Activated naive CD4-positive, alpha-beta T cell treated with anti-CD3 and anti-CD28 coated beads, Interleukin-2, amount 50 U/mL, for 72 hours (primary cell): ENCODE measurements at regions not wholly inside any gene's neighbourhood (a gene's known extent, or its start where the extent isn't known, plus 50 kb on each side); places are given as distances from the start of the nearest gene placed in this dataset.
A peak's percentile ranks its signal among the peaks of the same experiment; 100 is the strongest.
"Not testable (repeated sequence)": the region's sequence is repeated elsewhere in the genome, so short reads cannot be mapped to it uniquely, and the experiment has no call there.

Experiments used
- ATAC-seq, 2 donors: fragments of 150-1000 bp; cut with Tn5 transposase; 2 replicates each; pipeline ENCODE4 v1.10.0; 2021; ENCODE audit warnings: mild to moderate bottlenecking in 2 of 2, moderate library complexity in 2 of 2
- DNase-seq, 2 donors: peaks; one replicate each; pipeline ENCODE4 v3.0.0; 2021 to 2022; ENCODE audit warnings: low spot score in 2 of 2
- H3K27ac Mint-ChIP-seq, 2 donors: one replicate each; pipeline ENCODE4 v1.8.0; 2022; ENCODE audit warnings: mild to moderate bottlenecking in 2 of 2, mixed read lengths in 2 of 2
- H3K36me3 Mint-ChIP-seq, 2 donors: one replicate each; pipeline ENCODE4 v1.8.0; 2022; ENCODE audit warnings: mixed read lengths in 2 of 2
- H3K9me3 Mint-ChIP-seq, 2 donors: one replicate each; pipeline ENCODE4 v1.8.0; 2022; ENCODE audit warnings: mixed read lengths in 2 of 2

DNA sequence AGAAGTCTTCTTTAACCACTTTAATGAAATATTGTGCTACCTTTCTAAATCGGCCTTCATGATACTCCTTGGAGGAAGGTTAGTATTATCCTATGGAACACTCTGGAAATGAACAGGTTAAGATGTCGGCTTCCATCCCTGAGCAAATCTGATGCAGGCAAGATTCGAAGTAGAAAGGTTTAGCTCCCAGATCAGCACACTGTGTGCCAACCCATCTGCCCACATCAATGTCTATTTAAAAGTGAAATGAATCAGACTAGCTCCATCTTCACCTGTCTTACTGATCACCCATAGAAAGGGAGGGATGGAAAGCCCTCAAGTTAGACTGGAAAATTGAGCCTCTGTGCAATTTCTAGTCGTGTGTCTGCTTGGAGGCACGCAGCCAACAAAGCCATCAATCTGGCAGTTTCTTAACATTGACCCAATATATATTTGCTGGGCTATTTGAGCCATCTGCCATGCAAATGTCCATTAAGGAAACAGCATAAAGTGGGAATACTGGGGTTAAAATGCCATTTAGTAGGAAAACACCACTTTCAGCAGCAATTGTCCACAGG, 506.1 kb downstream of the RMST start:
- Mint-ChIP-seq H3K27ac (no peak overlapping the region), H3K9me3 (no peaks in the 10 kb centered on the region)

DNA sequence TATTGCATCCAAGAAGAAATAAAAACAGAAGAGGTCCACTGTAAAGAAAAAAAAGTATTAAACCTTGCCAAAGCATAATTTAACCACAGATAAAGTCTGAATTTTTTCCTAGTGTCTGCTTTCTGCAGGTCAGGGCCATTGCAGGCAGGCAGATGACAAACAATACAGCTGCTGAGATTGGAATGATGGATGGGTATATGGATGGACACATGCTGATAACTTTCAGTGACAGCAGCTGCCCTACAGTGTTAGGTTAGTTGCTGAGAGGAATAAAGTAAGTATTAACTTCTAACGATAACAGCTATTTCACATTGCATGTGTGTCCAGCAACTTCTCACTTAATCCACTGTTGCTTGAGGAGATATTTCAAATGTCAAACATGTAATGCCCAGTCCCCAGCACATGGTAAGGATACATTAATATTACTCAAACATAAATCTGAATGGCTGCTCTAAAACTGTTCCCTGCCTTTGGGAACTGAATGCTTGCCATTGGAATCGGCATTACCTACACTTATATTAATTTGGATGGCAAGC, 515.3 kb downstream of the RMST start:
- DNase-seq (no peak), ATAC-seq (no peak)
- H3K36me3 Mint-ChIP-seq = no peaks in the 10 kb centered on the region
- H3K9me3 Mint-ChIP-seq = peaks cover 0 to 4% of the 10 kb centered on the region in 2 donors
- no peak overlapping the region for H3K27ac Mint-ChIP-seq

More for the DNA sequence above, 506.1 kb downstream of the RMST start:
- DNase-seq (no peak), ATAC-seq (no peak)
- H3K36me3 Mint-ChIP-seq = no peaks in the 10 kb centered on the region

DNA sequence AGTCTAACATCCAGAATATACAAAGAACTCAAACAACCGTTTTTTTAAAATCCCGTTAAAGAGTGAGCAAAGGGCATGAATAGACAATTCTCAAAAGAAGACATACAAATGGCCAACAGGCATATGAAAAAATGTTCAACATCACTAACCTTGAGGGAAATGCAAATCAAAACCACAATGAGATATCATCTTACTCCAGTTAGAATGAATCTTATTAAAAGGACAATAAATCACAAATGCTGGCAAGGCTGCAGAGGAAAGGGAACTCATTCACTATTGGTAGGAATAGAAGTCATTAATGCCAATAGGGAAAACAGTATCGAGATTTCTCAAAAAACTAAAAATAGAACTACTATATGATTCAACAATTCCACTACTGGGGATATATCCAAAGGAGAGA, 520.1 kb downstream of the RMST start:
- ATAC-seq (no peak), DNase-seq (no peak)
- Mint-ChIP-seq H3K9me3 (peaks cover 0 to 4% of the 10 kb centered on the region in 2 donors), H3K27ac (no peak overlapping the region), H3K36me3 (no peaks in the 10 kb centered on the region)

DNA sequence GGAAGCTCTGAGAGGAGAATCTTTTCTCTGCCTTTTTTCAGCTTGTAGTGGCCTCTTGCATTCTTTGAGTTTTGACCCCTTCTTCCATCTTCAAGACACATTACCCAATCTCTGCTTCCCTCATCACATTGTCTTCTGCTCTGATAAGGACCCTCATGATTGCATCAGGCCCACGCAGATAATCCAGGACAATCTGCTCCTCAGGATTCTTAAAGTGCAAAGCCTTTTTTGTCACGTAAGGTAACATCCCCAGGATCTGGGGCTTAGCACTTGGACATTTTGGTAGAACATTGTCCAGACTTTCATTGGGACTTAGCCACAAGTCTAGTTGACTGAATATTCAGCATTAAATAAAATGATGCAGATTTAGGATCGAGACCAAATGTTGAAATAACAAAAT, 521.2 kb downstream of the RMST start:
- Mint-ChIP-seq H3K36me3 (no peaks in the 10 kb centered on the region), H3K9me3 (peaks cover 0 to 4% of the 10 kb centered on the region in 2 donors), H3K27ac (no peak overlapping the region)
- ATAC-seq (no peak), DNase-seq (no peak)

DNA sequence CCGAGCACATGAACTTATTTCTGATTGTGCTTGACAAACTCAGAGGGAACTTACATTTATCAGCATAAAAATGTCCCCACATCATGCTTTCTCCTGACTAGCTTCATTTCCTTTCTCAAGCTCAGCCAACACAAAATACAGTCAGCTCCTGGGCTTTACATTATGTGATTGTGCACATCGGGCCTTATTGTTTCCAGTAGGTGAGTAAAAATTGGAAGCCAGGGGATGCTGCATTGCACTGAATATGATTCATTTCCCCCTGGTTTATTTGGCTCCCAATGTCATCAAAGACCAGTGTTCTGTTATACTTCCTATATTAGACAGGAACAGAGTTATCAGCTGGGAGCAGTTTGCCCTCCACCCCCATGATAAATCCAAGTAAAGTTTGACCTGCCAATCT, 521.8 kb downstream of the RMST start:
- H3K9me3 Mint-ChIP-seq = peaks cover 0 to 4% of the 10 kb centered on the region in 2 donors
- ATAC-seq (no peak), DNase-seq (no peak)
- H3K36me3 Mint-ChIP-seq = no peaks in the 10 kb centered on the region
- H3K27ac Mint-ChIP-seq = no peak overlapping the region

DNA sequence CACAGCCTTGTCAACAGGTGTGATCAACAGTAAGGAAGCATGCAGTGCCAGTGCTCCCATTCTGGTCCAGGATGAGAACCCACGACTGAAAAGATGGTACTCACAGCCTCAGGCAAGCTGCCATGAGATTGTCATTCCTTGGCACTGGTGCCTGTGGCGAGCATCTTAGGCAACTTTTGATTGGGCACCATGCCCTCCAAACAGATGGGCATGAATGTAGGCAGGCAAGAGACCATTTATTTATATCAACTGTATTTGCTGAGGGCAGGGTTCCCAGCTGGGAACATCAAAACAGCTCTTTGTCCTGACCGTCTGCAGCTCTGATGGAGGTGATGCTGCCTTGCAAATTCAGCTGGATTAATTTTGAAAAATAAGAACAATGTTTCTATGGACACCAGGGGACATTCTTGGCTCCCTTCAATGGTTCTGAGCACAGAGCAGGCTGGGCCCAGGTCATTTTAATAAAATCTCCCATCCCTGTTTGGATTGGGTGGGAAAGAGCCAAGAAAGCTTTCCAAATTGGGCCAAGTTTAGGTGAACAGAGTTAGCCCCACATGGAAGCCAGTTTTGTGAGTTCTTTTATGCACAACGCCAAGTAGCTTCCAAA, 522.5 kb downstream of the RMST start:
- peaks cover 0 to 4% of the 10 kb centered on the region in 2 donors for H3K9me3 Mint-ChIP-seq
- no peaks in the 10 kb centered on the region for H3K36me3 Mint-ChIP-seq
- ATAC-seq = no peak
- DNase-seq = no peak
- H3K27ac Mint-ChIP-seq = no peak overlapping the region

DNA sequence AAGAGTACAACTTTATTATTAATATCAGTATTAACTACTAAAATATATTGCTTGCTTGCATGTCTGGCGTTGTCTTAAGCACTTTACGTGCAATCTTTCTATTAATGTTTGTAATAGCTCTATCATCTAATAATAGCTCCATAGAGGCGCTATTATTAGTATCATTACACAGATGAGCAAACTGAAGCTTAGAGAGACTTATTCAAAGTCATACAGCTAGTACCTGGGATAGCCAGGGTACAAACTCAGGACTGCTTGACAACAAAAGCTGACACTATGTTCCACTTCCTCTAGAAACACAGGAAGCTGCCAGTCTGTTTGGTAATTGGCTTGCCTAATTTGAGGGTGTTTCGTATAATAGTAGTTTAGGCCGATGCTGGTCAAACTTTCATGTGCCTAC, 523.2 kb downstream of the RMST start:
- DNase-seq (no peak), ATAC-seq (no peak)
- Mint-ChIP-seq H3K36me3 (no peaks in the 10 kb centered on the region), H3K9me3 (peaks cover 0 to 4% of the 10 kb centered on the region in 2 donors), H3K27ac (no peak overlapping the region)

DNA sequence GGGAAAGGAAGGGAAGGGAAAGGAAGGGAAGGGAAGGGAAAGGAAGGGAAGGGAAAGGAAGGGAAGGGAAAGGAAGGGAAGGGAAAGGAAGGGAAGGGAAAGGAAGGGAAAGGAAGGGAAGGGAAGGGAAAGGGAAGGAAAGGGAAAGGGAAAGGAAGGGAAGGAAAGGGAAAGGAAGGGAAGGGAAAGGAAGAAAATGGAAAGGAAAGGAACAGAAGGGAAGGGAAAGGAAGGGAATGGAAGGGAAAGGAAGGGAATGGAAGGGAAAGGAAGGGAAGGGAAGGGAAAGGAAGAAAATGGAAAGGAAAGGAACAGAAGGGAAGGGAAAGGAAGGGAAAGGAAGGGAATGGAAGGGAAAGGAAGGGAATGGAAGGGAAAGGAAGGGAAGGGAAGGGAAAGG, 526.0 kb downstream of the RMST start:
- not testable (repeated sequence) for ATAC-seq, DNase-seq, H3K27ac Mint-ChIP-seq, H3K36me3 Mint-ChIP-seq, H3K9me3 Mint-ChIP-seq

DNA sequence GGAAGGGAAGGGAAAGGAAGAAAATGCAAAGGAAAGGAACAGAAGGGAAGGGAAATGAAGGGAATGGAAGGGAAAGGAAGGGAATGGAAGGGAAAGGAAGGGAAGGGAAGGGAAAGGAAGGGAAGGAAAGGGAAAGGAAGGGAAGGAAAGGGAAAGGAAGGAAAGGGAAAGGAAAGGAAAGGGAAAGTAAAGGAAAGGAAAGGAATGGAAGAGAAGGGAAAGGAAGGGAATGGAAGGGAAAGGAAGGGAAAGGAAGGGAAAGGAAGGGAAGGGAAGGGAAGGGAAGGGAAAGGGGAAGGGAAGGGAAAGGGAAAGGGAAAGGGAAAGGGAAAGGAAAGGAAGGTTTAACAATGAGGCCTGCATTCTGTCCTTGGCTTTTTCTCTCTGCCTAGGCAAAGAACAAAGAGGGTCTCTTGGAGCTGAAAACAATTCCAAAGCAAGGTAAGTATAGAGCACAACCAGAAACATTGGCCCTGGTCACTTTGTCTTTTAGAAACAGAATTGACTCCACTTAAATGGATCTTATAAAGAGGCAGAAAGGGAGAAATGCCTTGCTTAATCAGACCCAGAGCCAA, 525.9 kb upstream of the TMPO start:
- ATAC-seq (no peak), DNase-seq (no peak)
- Mint-ChIP-seq H3K27ac (no peak overlapping the region), H3K36me3 (no peaks in the 10 kb centered on the region), H3K9me3 (peaks cover 3 to 5% of the 10 kb centered on the region in 2 donors)

DNA sequence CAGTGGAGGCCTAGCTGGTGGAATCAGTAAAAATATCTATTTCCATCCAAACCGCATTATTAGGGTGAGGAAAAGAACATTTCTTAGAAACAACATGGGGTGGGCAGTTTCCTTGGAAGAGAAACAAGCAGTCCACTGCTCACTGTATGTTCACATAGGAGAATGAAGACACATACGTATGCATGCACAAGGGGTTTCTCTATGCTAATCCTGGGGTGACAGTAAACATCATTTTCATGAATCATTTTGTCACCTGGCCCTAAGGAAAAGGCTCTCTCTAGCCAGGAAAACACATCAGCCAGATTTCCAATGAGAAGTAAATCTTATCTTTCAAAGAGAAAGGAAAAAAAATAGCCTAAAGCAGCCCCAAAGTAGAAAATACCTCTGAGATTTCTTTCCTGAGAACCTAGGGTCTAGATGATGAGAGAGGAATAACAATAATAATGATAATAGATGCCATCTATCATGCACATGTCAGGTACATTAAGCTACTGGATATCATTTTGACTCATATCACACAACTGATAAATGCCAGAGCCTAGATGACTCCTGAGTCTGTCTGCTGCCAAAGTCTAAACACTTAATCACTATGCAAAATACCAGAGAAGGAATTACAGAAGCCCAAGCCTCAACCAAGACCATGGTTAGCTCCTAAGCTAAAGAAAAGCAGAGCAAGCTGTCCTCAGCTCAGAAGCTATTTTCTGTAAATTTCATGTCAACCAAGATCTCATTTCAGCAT, 520.5 kb upstream of the TMPO start:
- Mint-ChIP-seq H3K27ac (no peak overlapping the region), H3K36me3 (no peaks in the 10 kb centered on the region)

DNA sequence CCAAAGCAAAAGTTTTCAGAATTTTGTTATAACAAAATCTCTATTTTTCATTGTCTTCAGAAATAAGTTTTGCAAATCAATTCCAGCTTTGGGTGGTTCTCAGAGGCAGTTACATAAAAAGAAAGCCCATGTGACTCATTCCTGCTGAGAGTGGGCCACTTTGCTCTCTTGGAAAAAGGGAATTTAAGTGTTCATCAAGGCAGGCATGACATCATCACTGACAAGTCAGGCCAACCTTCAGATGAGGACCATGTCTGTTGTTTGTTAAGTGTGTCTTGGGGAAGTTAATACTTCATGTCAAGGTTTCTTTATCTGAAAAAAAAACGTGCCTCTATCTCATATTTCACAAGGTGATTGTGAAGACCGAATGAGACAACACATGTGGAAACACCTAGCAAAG, 519.8 kb upstream of the TMPO start:
- ATAC-seq (no peak), DNase-seq (no peak)
- Mint-ChIP-seq H3K9me3 (peaks cover 3 to 5% of the 10 kb centered on the region in 2 donors), H3K36me3 (no peaks in the 10 kb centered on the region), H3K27ac (no peak overlapping the region)

More for the DNA sequence above, 520.5 kb upstream of the TMPO start:
- no peak for ATAC-seq
- peaks cover 3 to 5% of the 10 kb centered on the region in 2 donors for H3K9me3 Mint-ChIP-seq
- no peak for DNase-seq

DNA sequence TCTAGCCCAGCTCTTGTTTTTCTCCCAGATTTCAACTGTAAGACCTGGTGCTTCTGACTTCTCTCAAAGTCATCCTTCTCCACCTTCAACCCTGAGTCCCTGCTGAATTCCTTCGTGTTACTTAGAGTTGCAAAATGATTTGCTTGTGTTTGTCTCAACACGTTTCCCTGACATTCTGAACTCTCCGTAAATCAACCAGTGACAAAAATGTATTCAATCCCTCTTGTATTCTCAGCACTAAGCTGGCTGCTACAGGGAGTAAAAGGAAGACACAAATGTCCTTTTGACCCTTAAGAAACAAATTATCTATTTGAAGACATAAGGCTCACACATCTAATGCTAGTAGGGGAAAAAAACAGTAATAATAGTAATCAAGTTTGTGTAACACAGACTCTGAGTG, 514.0 kb upstream of the TMPO start:
- no peaks in the 10 kb centered on the region for H3K9me3 Mint-ChIP-seq
- ATAC-seq (no peak), DNase-seq (no peak)
- no peak overlapping the region for H3K27ac Mint-ChIP-seq
- no peaks in the 10 kb centered on the region for H3K36me3 Mint-ChIP-seq

DNA sequence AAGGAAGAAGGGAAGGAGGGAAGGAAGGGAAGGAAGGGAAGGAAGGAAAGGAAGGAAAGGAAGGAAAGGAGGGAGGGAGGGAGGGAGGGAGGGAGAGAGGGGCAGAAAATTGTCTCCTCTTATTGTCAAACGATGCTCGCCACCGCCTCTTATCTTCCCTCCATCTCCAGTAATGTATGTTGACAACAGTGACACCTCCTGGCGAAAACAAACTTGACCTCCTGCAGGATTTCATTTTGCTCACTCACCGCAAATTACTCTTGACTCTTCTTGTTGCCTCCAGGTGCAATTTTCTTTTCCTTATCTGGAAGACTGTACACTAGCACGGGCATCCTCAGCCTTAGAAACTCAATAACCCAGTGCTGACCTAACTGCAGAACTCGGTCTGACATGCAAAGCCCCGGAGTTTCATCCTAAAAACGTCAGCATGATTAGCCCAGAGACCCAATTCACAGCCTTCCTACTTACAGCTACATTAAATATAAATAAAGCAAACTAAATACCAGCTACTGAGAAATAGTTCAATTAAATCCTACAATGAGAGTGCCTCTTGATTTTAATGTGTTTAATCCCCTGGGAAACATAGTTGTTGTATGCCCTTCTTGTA, 512.4 kb upstream of the TMPO start:
- DNase-seq (peak in 1 of 2 donors; percentile 18), ATAC-seq (no peak)
- no peaks in the 10 kb centered on the region for H3K36me3 Mint-ChIP-seq
- H3K27ac Mint-ChIP-seq = no peak overlapping the region
- H3K9me3 Mint-ChIP-seq = no peaks in the 10 kb centered on the region

DNA sequence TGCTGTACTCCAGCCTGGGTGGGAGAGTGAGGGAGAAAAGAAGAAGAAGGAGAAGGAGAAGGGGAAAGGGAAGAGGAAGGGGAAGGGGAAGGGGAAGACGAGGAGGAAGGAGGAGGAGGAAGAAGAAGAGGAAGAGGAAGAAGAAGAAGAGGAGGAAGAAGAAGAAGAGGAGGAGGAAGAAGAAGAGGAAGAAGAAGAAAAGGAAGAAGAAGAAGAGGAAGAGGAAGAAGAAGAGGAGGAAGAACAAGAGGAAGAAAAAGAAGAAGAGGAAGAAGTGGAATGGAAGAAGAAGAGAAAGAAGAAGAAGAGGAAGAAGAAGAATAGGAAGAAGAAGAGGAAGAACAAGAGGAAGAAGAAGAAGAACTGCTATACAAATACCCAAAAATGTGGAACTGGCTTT, 507.4 kb upstream of the TMPO start:
- no peak overlapping the region for H3K27ac Mint-ChIP-seq

DNA sequence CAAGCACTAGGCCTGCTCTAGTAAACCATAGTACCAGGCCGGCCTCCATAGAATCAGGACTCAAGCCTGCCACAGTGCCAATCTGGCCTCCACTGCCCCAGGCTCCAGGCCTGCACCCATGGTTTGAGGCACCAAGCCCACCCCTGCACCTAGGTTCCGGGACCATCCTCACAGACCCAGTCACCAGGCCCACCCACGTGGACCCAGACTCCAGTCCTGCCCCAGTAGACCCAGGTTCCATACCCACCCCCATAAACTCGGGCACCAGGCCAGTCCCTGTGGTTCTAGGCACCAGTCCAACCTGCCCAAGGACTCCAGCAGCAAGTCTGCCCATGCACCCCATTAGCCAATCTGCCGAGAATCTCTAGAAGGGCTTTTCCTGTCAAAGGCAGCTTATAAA, 501.8 kb upstream of the TMPO start:
- ATAC-seq (no peak), DNase-seq (no peak)
- peaks cover 0 to 4% of the 10 kb centered on the region in 2 donors for H3K9me3 Mint-ChIP-seq
- no peak overlapping the region for H3K27ac Mint-ChIP-seq
- H3K36me3 Mint-ChIP-seq = peaks cover 0 to 6% of the 10 kb centered on the region in 2 donors

More for the DNA sequence above, 507.4 kb upstream of the TMPO start:
- no peaks in the 10 kb centered on the region for H3K36me3 Mint-ChIP-seq
- ATAC-seq (no peak), DNase-seq (no peak)
- H3K9me3 Mint-ChIP-seq = peaks cover 0 to under 1% of the 10 kb centered on the region in 2 donors

DNA sequence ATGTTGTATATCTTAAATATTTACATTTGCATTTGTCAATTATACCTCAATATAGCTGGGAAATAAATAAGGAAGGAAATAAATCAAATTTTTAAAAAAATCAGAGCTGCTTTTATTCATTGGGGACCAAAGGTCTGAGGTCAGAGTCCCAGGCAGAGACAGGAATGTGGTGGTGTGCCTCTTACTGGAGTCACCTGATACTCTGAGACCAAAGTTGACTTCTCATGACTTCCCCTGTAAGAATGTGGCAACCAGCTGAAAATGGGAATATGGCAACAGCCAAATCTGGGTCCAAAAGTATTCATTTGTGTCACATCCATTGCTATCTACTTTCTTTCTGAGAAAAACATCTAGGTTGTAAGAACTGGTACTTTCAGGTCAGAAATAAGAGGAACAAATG, 496.6 kb upstream of the TMPO start:
- peaks cover 0 to under 1% of the 10 kb centered on the region in 2 donors for H3K36me3 Mint-ChIP-seq
- H3K9me3 Mint-ChIP-seq = peaks cover 0 to 8% of the 10 kb centered on the region in 2 donors
- no peak for ATAC-seq
- H3K27ac Mint-ChIP-seq = no peak overlapping the region
- no peak for DNase-seq

DNA sequence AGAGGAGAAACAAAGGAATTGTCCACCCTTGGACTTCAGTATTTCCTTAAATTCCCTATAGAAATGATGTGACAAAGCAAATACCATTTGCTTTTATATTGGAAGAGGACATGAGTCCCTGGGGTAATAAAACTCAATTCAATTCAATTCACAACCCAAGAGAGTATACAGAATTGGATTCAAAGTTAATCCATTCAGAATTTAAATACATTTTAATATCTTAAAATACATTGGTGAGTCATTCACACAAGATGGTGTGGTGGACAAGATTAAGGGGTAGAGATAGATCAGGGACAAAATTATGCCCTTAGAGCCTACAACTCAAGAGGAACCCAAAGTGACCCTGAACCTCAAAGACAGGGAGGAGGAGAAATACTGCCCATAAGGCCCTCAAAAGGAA, 495.0 kb upstream of the TMPO start:
- H3K36me3 Mint-ChIP-seq = no peaks in the 10 kb centered on the region
- DNase-seq (no peak), ATAC-seq (no peak)
- peaks cover 0 to 8% of the 10 kb centered on the region in 2 donors for H3K9me3 Mint-ChIP-seq
- H3K27ac Mint-ChIP-seq = no peak overlapping the region
